Lung (tissue), 11 donors: ENCODE measurements at regions not wholly inside any gene's neighbourhood (a gene's known extent, or its start where the extent isn't known, plus 50 kb on each side); places are given as distances from the start of the nearest gene placed in this dataset.

ENCODE experiments used
- ATAC-seq: fragments of 200-7000 bp; cut with Tn5 transposase; one replicate; pipeline ENCODE4 v1.9.1; 2020; ENCODE audit warnings: moderate number of reproducible peaks; ENCODE audit not compliant: insufficient read depth, low FRiP score
- DNase-seq, 3 donors: peaks; one replicate each; pipeline ENCODE4 v3.0.0-alpha.2; 2013 to 2017
- H3K27ac ChIP-seq, 2 donors: one replicate each; pipeline ENCODE4 v1.5.1; 2013; ENCODE audit warnings: mild to moderate bottlenecking in 2 of 2, moderate library complexity in 2 of 2, control low read depth in 1 of 2, inconsistent platforms in 1 of 2, low read depth in 1 of 2, low read length in 1 of 2
- H3K27me3 ChIP-seq, 3 donors: one replicate each; pipeline ENCODE4 v1.5.1; 2013; ENCODE audit warnings: low read length in 2 of 3; ENCODE audit not compliant: control insufficient read depth in 3 of 3, insufficient read depth in 3 of 3
- H3K36me3 ChIP-seq, 4 donors: one replicate each; pipeline ENCODE4 v1.5.1; 2013; ENCODE audit warnings: low read length in 4 of 4, mild to moderate bottlenecking in 1 of 4, moderate library complexity in 1 of 4; ENCODE audit not compliant: control insufficient read depth in 4 of 4, insufficient read depth in 4 of 4
- H3K4me1 ChIP-seq, 5 donors: one replicate each; pipeline ENCODE4 v1.5.1; 2013; ENCODE audit warnings: low read length in 5 of 5, mild to moderate bottlenecking in 2 of 5, moderate library complexity in 1 of 5; ENCODE audit not compliant: control insufficient read depth in 5 of 5, insufficient read depth in 5 of 5
- H3K4me3 ChIP-seq: one replicate; pipeline ENCODE4 v1.5.1; 2013; ENCODE audit warnings: mild to moderate bottlenecking, control low read depth, moderate library complexity
- H3K9ac ChIP-seq, 2 donors: one replicate each; pipeline ENCODE4 v1.5.1; 2013; ENCODE audit warnings: low read length in 2 of 2, control low read depth in 1 of 2; ENCODE audit not compliant: insufficient read depth in 1 of 2
- H3K9me3 ChIP-seq, 4 donors: one replicate each; pipeline ENCODE4 v1.5.1; 2013; ENCODE audit warnings: low read length in 3 of 4, mild to moderate bottlenecking in 1 of 4, moderate library complexity in 1 of 4; ENCODE audit not compliant: control insufficient read depth in 4 of 4, insufficient read depth in 3 of 4
- WGBS, 2 donors: extraction: QIAGEN DNeasy Blood & Tissue Kit; methylation state at CpG; one replicate each; pipeline ENCODE4 v1.1.7; 2013; 5-methylcytosine and 5-hydroxymethylcytosine counted together
- TF ChIP-seq, protein P1 (sequence below): IDR thresholded peaks from 2 replicates; pipeline ENCODE4 v1.5.1; 2012; ENCODE audit warnings: mild to moderate bottlenecking; ENCODE audit errors: control extremely low read depth, extremely low read depth
- donor health status: control.
- donor health status: control.
- donor health status: Bipolar disorder and iron deficiency.
- donor health status: healthy.
- donor health status: DM: yes; HTN: yes; CAD: no.

DNA sequence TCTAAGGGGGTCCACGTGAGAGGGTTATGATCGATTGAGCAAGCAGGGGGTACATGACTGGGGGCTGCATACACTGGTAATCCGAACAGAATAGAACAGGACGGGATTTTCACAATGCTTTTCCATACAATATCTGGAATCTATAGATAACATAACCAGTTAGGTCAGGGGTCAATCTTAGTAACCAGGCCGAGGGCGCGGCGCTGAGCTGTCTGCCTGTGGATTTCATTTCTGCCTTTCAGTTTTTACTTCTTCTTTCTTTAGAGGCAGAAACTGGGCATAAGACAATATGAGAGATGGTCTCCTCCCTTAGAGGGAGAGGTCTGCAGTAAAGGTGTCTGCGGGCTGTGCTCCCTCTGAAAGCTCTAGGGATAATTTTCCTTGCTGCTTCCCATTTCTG is 261.3 kb downstream of the XXYLT1 start:
- Histone ChIP-seq H3K4me3 (no peak overlapping the region), H3K27me3 (no peaks in the 10 kb centered on the region), H3K9me3 (no peaks in the 10 kb centered on the region), H3K4me1 (peaks cover 0 to 16% (median 0%) of the 10 kb centered on the region in 5 donors), H3K36me3 (no peaks in the 10 kb centered on the region), H3K9ac (no peak overlapping the region), H3K27ac (no peak overlapping the region)
- TF ChIP-seq, protein P1, sequence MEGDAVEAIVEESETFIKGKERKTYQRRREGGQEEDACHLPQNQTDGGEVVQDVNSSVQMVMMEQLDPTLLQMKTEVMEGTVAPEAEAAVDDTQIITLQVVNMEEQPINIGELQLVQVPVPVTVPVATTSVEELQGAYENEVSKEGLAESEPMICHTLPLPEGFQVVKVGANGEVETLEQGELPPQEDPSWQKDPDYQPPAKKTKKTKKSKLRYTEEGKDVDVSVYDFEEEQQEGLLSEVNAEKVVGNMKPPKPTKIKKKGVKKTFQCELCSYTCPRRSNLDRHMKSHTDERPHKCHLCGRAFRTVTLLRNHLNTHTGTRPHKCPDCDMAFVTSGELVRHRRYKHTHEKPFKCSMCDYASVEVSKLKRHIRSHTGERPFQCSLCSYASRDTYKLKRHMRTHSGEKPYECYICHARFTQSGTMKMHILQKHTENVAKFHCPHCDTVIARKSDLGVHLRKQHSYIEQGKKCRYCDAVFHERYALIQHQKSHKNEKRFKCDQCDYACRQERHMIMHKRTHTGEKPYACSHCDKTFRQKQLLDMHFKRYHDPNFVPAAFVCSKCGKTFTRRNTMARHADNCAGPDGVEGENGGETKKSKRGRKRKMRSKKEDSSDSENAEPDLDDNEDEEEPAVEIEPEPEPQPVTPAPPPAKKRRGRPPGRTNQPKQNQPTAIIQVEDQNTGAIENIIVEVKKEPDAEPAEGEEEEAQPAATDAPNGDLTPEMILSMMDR: no peak
- ATAC-seq (no peak), DNase-seq (no peak)
- 74 to 81% methylated on average over 9 of the region's 9 CpGs for WGBS, 2 donors

DNA sequence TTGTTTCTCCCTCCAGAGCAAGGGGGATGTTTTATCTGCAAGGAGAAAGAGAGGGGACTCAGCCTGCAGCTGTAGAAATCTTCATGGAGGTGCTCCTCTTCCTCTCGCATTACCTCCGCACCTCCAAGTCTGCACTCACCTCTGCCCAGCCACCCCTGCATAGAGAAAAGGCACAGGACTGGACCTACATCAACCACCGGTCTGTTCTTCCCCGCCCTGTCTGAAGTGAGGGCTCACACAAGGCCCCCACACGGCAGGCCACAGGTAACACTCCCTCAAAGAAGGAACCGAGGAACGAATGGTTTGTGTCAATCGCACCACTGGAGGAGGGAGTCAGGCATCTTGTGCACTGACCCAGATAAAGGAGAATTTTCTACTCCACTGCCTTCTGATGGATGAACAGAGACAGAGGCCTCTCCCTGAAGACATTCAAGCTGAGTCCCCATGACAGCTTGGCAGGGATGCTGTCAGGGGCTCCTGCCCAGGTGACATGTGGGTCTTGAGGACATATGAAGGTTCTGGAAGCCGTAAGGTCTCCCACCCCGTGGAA is 260.3 kb downstream of the XXYLT1 start:
- TF ChIP-seq, protein P1: no peak
- Histone ChIP-seq H3K36me3 (no peaks in the 10 kb centered on the region), H3K9ac (no peak overlapping the region), H3K27me3 (no peaks in the 10 kb centered on the region), H3K27ac (no peak overlapping the region), H3K4me3 (no peak overlapping the region), H3K9me3 (no peaks in the 10 kb centered on the region), H3K4me1 (peaks cover 0 to 16% (median 0%) of the 10 kb centered on the region in 5 donors)
- DNase-seq: no peak
- WGBS, 2 donors: 94 to 97% methylated on average over 10 of the region's 10 CpGs
- no peak for ATAC-seq

DNA sequence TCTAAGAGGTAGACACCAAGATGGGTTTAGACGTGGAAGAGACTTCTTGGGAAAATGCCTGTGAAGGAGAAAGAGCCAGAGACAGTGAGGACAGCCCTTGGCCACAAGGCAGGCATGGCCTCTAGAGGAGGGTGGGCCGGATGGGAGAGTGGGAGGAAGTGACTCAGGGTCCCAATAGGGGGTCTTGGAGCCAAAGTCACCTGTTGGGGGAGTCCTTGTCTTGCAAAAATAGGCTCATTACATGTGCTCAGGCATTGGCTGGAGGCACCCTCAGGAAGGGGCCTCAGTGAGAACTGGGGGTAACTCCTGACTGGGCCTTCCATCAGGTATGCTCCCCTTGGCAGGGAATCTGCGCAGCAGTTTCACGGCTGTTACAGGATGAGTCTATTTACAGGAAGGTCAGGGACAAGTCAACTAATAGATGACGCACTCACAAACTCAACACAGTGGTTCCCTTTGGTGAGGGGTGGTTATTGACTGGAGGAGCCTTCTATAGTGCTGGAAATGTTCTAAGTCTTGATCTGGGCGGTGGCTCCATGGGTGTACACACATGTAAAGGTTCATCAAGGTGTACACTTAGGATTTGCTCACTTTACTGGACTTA is 259.6 kb downstream of the XXYLT1 start:
- Histone ChIP-seq H3K36me3 (no peaks in the 10 kb centered on the region), H3K9me3 (no peaks in the 10 kb centered on the region), H3K27me3 (no peaks in the 10 kb centered on the region), H3K9ac (no peak overlapping the region), H3K27ac (no peak overlapping the region), H3K4me1 (peaks cover 0 to 13% (median 0%) of the 10 kb centered on the region in 5 donors), H3K4me3 (no peak overlapping the region)
- DNase-seq (no peak), ATAC-seq (no peak)
- TF ChIP-seq, protein P1: no peak
- WGBS, 2 donors: 72% methylated on average over 6 of the region's 6 CpGs

DNA sequence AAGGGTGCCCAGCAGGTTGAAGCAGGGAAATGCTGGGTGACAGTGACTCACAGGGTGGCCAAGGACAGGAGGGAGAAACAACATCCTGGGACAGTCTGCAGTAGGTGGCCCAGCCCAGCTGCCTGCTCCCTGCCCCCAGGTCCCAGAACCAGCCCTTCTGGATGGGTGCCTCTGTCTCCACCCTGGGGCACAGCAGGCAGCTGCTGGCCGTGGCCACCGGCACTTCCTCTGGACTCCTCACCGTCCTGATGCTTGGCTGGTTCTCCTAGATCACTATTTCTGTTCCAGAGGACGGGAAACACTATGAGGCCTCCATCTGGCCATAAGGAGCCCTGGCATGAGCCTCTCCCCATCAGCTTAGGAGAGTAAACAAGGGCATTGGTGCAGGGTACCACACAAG is 258.9 kb downstream of the XXYLT1 start:
- DNase-seq: no peak
- 55 to 69% methylated on average over 4 of the region's 4 CpGs for WGBS, 2 donors

More for the DNA sequence above, 258.9 kb downstream of the XXYLT1 start:
- Histone ChIP-seq H3K27ac (no peak overlapping the region), H3K4me1 (peaks cover 0 to 7% (median 0%) of the 10 kb centered on the region in 5 donors), H3K4me3 (no peak overlapping the region), H3K9ac (no peak overlapping the region), H3K27me3 (no peaks in the 10 kb centered on the region), H3K36me3 (no peaks in the 10 kb centered on the region), H3K9me3 (no peaks in the 10 kb centered on the region)
- TF ChIP-seq, protein P1: no peak
- no peak for ATAC-seq
